ENCODE measurements at regions not wholly inside any gene's neighbourhood (a gene's known extent, or its start where the extent isn't known, plus 50 kb on each side); places are given as distances from the start of the nearest gene placed in this dataset.

DNA sequence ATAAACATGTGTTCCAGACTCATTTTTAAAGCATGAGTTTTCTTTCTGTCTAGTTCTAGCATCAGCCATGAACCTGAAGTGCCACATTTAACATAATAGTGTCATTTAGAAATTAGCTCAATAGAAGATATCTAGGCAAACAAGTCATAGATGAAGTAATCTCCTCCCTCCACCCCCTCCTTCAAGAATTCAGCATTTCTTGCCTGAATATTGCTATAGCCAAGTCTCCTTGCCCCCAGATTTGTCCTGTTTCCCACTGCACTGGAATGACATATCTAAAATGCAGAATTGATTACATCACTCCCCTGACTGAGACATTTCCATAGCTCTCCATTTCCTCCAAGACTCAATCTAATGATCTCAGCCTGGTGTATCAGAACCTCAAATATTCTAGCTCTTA, 134.9 kb upstream of the BACH2 start:
- TF ChIP-seq TAF1 (IDR thresholded peaks at IDR 0.05; ENCODE audit: borderline replicate concordance, insufficient read depth, low read length), result no peak
- no peak for TF ChIP-seq FOXP2 (optimal IDR thresholded peaks at IDR 0.05; ENCODE audit: borderline replicate concordance, extremely low read depth, extremely low read length, insufficient read depth)
- TF ChIP-seq POLR2AphosphoS5 (IDR thresholded peaks at IDR 0.05; ENCODE audit: low read depth, low read length), result no peak
- TF ChIP-seq, protein P1, sequence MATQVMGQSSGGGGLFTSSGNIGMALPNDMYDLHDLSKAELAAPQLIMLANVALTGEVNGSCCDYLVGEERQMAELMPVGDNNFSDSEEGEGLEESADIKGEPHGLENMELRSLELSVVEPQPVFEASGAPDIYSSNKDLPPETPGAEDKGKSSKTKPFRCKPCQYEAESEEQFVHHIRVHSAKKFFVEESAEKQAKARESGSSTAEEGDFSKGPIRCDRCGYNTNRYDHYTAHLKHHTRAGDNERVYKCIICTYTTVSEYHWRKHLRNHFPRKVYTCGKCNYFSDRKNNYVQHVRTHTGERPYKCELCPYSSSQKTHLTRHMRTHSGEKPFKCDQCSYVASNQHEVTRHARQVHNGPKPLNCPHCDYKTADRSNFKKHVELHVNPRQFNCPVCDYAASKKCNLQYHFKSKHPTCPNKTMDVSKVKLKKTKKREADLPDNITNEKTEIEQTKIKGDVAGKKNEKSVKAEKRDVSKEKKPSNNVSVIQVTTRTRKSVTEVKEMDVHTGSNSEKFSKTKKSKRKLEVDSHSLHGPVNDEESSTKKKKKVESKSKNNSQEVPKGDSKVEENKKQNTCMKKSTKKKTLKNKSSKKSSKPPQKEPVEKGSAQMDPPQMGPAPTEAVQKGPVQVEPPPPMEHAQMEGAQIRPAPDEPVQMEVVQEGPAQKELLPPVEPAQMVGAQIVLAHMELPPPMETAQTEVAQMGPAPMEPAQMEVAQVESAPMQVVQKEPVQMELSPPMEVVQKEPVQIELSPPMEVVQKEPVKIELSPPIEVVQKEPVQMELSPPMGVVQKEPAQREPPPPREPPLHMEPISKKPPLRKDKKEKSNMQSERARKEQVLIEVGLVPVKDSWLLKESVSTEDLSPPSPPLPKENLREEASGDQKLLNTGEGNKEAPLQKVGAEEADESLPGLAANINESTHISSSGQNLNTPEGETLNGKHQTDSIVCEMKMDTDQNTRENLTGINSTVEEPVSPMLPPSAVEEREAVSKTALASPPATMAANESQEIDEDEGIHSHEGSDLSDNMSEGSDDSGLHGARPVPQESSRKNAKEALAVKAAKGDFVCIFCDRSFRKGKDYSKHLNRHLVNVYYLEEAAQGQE (IDR thresholded peaks at IDR 0.05; ENCODE audit: insufficient read depth in 1 of 2, low read depth in 2 of 2, low read length in 2 of 2), result no peak
- no peak for TF ChIP-seq SIN3A (IDR thresholded peaks at IDR 0.05; ENCODE audit: borderline replicate concordance, insufficient read depth, low read length)

All from PFSK-1 (cell line).